RWPE2 (cell line): ENCODE measurements at regions not wholly inside any gene's neighbourhood (a gene's known extent, or its start where the extent isn't known, plus 50 kb on each side); places are given as distances from the start of the nearest gene placed in this dataset.

ENCODE experiments used
- ATAC-seq: fragments of 200-7000 bp; cut with Tn5 transposase; 3 replicates; pipeline ENCODE4 v1.9.1; 2021; ENCODE audit warnings: low read depth
- DNase-seq: peaks from one replicate; pipeline ENCODE4 v3.0.0-alpha.2; 2020; ENCODE audit warnings: low spot score
- H3K27ac ChIP-seq: fragments of 450-650 bp; 2 replicates; pipeline ENCODE4 v1.5.1; 2017; ENCODE audit warnings: mild to moderate bottlenecking; ENCODE audit not compliant: poor library complexity, severe bottlenecking
- H3K27me3 ChIP-seq: fragments of 250-450 bp; sonication (Bioruptor Pico); 2 replicates; pipeline ENCODE4 v1.5.1; 2021; ENCODE audit warnings: mild to moderate bottlenecking, moderate library complexity; ENCODE audit not compliant: insufficient read depth, poor library complexity, severe bottlenecking
- H3K36me3 ChIP-seq: fragments of 250-450 bp; sonication (Bioruptor Pico); 2 replicates; pipeline ENCODE4 v1.5.1; 2020; ENCODE audit warnings: low read depth, mild to moderate bottlenecking, moderate library complexity
- H3K4me1 ChIP-seq: fragments of 250-450 bp; sonication (Bioruptor Pico); 2 replicates; pipeline ENCODE4 v1.5.1; 2021; ENCODE audit warnings: mild to moderate bottlenecking, moderate library complexity; ENCODE audit not compliant: insufficient read depth, poor library complexity, severe bottlenecking
- H3K4me3 ChIP-seq: fragments of 250-450 bp; sonication (Bioruptor Pico); 2 replicates; pipeline ENCODE4 v1.5.1; 2021; ENCODE audit warnings: mild to moderate bottlenecking, moderate library complexity; ENCODE audit not compliant: severe bottlenecking
- H3K9me3 ChIP-seq: fragments of 250-450 bp; sonication (Bioruptor Pico); 2 replicates; pipeline ENCODE4 v1.5.1; 2021; ENCODE audit warnings: mild to moderate bottlenecking, moderate library complexity; ENCODE audit not compliant: severe bottlenecking
- TF ChIP-seq, protein P1 (sequence below): fragments of 450-650 bp; IDR thresholded peaks from one replicate; pipeline ENCODE4 v1.5.1; 2017; ENCODE audit warnings: mild to moderate bottlenecking, moderate library complexity; ENCODE audit not compliant: poor library complexity, severe bottlenecking

- Histone ChIP-seq H3K27ac (no peak overlapping the region), H3K4me1 (no peaks in the 10 kb centered on the region), H3K4me3 (no peak overlapping the region), H3K36me3 (no peaks in the 10 kb centered on the region), H3K27me3 (no peaks in the 10 kb centered on the region), H3K9me3 (no peaks in the 10 kb centered on the region)
- DNase-seq: no peak
- TF ChIP-seq, protein P1, sequence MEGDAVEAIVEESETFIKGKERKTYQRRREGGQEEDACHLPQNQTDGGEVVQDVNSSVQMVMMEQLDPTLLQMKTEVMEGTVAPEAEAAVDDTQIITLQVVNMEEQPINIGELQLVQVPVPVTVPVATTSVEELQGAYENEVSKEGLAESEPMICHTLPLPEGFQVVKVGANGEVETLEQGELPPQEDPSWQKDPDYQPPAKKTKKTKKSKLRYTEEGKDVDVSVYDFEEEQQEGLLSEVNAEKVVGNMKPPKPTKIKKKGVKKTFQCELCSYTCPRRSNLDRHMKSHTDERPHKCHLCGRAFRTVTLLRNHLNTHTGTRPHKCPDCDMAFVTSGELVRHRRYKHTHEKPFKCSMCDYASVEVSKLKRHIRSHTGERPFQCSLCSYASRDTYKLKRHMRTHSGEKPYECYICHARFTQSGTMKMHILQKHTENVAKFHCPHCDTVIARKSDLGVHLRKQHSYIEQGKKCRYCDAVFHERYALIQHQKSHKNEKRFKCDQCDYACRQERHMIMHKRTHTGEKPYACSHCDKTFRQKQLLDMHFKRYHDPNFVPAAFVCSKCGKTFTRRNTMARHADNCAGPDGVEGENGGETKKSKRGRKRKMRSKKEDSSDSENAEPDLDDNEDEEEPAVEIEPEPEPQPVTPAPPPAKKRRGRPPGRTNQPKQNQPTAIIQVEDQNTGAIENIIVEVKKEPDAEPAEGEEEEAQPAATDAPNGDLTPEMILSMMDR: no peak
- no peak for ATAC-seq
These were observed 81.5 kb upstream of the NEK7 start for GRCh38 chr1:198075296-198075695.

DNA sequence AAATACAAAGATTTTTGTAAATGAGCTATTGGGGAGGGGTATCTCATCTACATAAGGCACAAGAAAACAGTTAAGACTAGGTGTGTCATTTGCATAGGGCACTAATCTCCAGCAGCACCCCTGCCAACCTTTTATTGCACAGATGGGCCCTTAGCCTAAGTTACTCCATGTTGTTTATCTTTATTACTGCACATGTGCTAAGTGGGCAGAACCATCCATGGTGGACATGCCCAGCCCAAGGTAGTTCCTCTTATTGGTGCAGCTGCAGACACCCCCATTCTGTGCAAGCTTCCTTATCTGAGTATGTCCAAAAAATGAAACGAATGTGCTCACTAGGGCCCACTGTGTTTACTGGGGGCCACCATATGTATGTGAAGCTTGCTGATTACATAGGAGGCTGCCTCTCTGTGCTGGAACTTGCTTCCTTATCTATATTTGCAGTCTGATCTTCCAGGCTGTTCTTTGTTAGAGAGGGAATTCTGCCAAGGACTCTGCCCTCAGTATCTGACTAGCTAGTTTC is 77.3 kb upstream of the NEK7 start:
- H3K36me3 ChIP-seq: no peaks in the 10 kb centered on the region
- H3K27ac ChIP-seq: no peak overlapping the region
- no peaks in the 10 kb centered on the region for H3K9me3 ChIP-seq
- TF ChIP-seq, protein P1: no peak
- H3K4me3 ChIP-seq: no peak overlapping the region
- H3K4me1 ChIP-seq: no peaks in the 10 kb centered on the region
- no peaks in the 10 kb centered on the region for H3K27me3 ChIP-seq
- no peak for DNase-seq
- ATAC-seq: no peak

DNA sequence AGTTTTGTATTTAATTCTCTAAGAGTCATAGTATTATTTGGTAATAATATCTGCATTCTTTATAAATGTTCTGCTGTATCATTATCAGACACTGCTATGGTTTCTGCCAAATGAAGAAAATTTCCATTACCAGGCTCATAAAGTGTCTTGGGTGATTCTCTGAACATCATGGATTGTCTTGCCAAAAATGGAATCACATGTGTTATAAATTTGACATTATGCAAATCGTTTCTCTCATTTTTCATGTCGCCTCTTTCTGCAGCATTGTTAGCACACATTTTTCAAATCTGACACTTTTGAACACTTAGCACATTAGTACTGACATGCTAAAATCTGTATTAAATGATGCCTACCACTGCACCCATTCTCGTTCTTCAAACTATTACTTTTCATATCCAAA is 74.2 kb upstream of the NEK7 start:
- Histone ChIP-seq H3K9me3 (no peaks in the 10 kb centered on the region), H3K27ac (no peak overlapping the region), H3K4me1 (no peaks in the 10 kb centered on the region), H3K4me3 (no peak overlapping the region), H3K36me3 (no peaks in the 10 kb centered on the region), H3K27me3 (no peaks in the 10 kb centered on the region)
- ATAC-seq (no peak), DNase-seq (no peak)
- TF ChIP-seq, protein P1: no peak

- Histone ChIP-seq H3K36me3 (no peaks in the 10 kb centered on the region), H3K4me1 (no peaks in the 10 kb centered on the region), H3K27me3 (no peaks in the 10 kb centered on the region), H3K9me3 (no peaks in the 10 kb centered on the region), H3K4me3 (no peak overlapping the region), H3K27ac (no peak overlapping the region)
- DNase-seq (no peak), ATAC-seq (no peak)
- TF ChIP-seq, protein P1: no peak
These were observed 73.2 kb upstream of the NEK7 start for GRCh38 chr1:198083549-198083948.

DNA sequence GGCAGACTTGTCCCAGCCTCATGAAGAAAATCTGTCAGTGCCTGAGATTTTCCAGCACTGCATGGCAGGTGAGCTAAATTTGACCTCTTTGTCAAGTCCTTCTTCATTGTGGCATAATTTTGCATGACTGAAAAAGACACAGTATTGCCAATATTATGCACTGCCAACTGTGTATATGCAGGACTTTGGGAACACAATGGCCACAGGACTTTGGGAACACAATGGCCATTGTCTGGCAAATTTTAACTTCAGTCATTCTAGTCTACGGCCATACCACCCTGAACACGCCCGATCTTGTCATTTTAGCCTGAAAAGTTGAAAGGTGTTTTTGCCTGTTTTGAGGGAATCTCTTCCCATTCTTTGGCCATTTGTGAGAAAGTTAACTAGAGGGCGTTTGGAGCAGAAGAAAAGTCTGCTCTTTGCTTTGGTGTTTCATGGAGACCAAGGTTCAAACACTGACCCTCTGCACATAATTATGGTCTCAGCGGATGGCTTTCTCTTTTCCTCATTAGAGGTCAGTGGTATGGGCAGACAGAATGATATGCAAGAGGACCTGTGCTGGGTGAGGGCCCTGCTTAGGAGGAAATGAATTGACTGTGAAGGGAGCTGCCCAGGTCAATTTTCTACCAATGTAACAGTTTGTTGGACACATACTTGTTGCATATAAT is 72.4 kb upstream of the NEK7 start:
- DNase-seq (no peak), ATAC-seq (no peak)
- TF ChIP-seq, protein P1: no peak
- no peaks in the 10 kb centered on the region for H3K4me1 ChIP-seq
- H3K27ac ChIP-seq: no peak overlapping the region
- no peaks in the 10 kb centered on the region for H3K9me3 ChIP-seq
- H3K27me3 ChIP-seq: no peaks in the 10 kb centered on the region
- H3K4me3 ChIP-seq: no peak overlapping the region
- no peaks in the 10 kb centered on the region for H3K36me3 ChIP-seq
